Liver (tissue), 8 donors: ENCODE measurements at regions not wholly inside any gene's neighbourhood (a gene's known extent, or its start where the extent isn't known, plus 50 kb on each side); places are given as distances from the start of the nearest gene placed in this dataset.

Source experiments
- DNase-seq: peaks from one replicate; pipeline ENCODE4 v3.0.0-alpha.2; 2017; ENCODE audit warnings: low spot score
- H3K27ac ChIP-seq, 2 donors: one replicate each; pipeline ENCODE4 v1.7.0; 2013; ENCODE audit warnings: inconsistent platforms in 2 of 2, low read length in 2 of 2, control low read depth in 1 of 2, low read depth in 1 of 2, mild to moderate bottlenecking in 1 of 2
- H3K27me3 ChIP-seq, 4 donors: one replicate each; pipeline versions ENCODE4 v1.6.1 to v1.7.0; 2013; ENCODE audit warnings: low read length in 3 of 4, inconsistent platforms in 1 of 4, mild to moderate bottlenecking in 1 of 4, moderate library complexity in 1 of 4; ENCODE audit not compliant: control insufficient read depth in 4 of 4, insufficient read depth in 4 of 4
- H3K36me3 ChIP-seq, 4 donors: one replicate each; pipeline versions ENCODE4 v1.6.1 to v1.7.0; 2013; ENCODE audit warnings: low read length in 3 of 4, mild to moderate bottlenecking in 3 of 4, low read depth in 1 of 4, moderate library complexity in 1 of 4; ENCODE audit not compliant: control insufficient read depth in 4 of 4, insufficient read depth in 3 of 4
- H3K4me1 ChIP-seq, 4 donors: one replicate each; pipeline versions ENCODE4 v1.6.1 to v1.7.0; 2013; ENCODE audit warnings: low read length in 3 of 4, mild to moderate bottlenecking in 3 of 4, moderate library complexity in 1 of 4; ENCODE audit not compliant: control insufficient read depth in 4 of 4, insufficient read depth in 4 of 4
- H3K4me3 ChIP-seq, 3 donors: one replicate each; pipeline versions ENCODE4 v1.6.1 to v1.7.0; 2013; ENCODE audit warnings: low read length in 3 of 3, control low read depth in 1 of 3, low read depth in 1 of 3, mild to moderate bottlenecking in 1 of 3
- H3K9ac ChIP-seq, 2 donors: one replicate each; pipeline ENCODE4 v1.7.0; 2013; ENCODE audit warnings: low read length in 2 of 2, mild to moderate bottlenecking in 2 of 2, moderate library complexity in 2 of 2, control low read depth in 1 of 2, low read depth in 1 of 2
- H3K9me3 ChIP-seq, 4 donors: one replicate each; pipeline versions ENCODE4 v1.6.1 to v1.7.0; 2013; ENCODE audit warnings: low read length in 3 of 4; ENCODE audit not compliant: control insufficient read depth in 4 of 4
- EGR1 ChIP-seq, 2 donors: IDR thresholded peaks; 2 replicates each; pipeline ENCODE4 v1.6.1; 2016 to 2018; ENCODE audit warnings: antibody characterized with exemption in 2 of 2, low read depth in 2 of 2
- FOXA1 ChIP-seq: IDR thresholded peaks from 2 replicates; pipeline ENCODE4 v1.6.1; 2016; ENCODE audit warnings: antibody characterized with exemption
- FOXA2 ChIP-seq: IDR thresholded peaks from 2 replicates; pipeline ENCODE4 v1.6.1; 2016; ENCODE audit warnings: antibody characterized with exemption
- HNF4A ChIP-seq, 2 donors: conservative IDR thresholded peaks; 2 replicates each; pipeline ENCODE4 v1.6.1; 2016; ENCODE audit warnings: antibody characterized with exemption in 2 of 2, mild to moderate bottlenecking in 2 of 2
- HNF4G ChIP-seq: IDR thresholded peaks from 2 replicates; pipeline ENCODE4 v1.6.1; 2016; ENCODE audit warnings: antibody characterized with exemption
- NR2F2 ChIP-seq: IDR thresholded peaks from 2 replicates; pipeline ENCODE4 v1.6.1; 2016; ENCODE audit warnings: antibody characterized with exemption
- RAD21 ChIP-seq, 2 donors: IDR thresholded peaks; 2 replicates each; pipeline ENCODE4 v1.6.1; 2016; ENCODE audit warnings: antibody characterized with exemption in 2 of 2, mild to moderate bottlenecking in 2 of 2
- SP1 ChIP-seq: IDR thresholded peaks from 2 replicates; pipeline ENCODE4 v1.6.1; 2018; ENCODE audit warnings: antibody characterized with exemption, mild to moderate bottlenecking
- TAF1 ChIP-seq: conservative IDR thresholded peaks from 2 replicates; pipeline ENCODE4 v1.6.1; 2016; ENCODE audit warnings: antibody characterized with exemption, mild to moderate bottlenecking
- WGBS: extraction: QIAGEN DNeasy Blood & Tissue Kit; methylation state at CpG from one replicate; pipeline ENCODE4 v1.1.7; 2013; 5-methylcytosine and 5-hydroxymethylcytosine counted together
- TF ChIP-seq, protein P1 (sequence below): IDR thresholded peaks from 2 replicates; pipeline ENCODE4 v1.6.1; 2016; ENCODE audit warnings: antibody characterized with exemption
- TF ChIP-seq, protein P2 (sequence below): IDR thresholded peaks from 2 replicates; pipeline ENCODE4 v1.6.1; 2016; ENCODE audit warnings: antibody characterized with exemption, mild to moderate bottlenecking
- TF ChIP-seq, protein P3 (sequence below): IDR thresholded peaks from 2 replicates; pipeline ENCODE4 v1.6.1; 2016; ENCODE audit warnings: antibody characterized with exemption
- TF ChIP-seq, protein P4 (sequence below): fragments of 150-350 bp; IDR thresholded peaks from 2 replicates; pipeline ENCODE4 v1.5.1; 2017; ENCODE audit warnings: improper control_type of control experiment, low read depth, low read length; ENCODE audit not compliant: missing input control
- donor health status: healthy.
- donor health status: healthy.
- donor health status: healthy.
- donor health status: healthy.
- donor health status: healthy.

DNA sequence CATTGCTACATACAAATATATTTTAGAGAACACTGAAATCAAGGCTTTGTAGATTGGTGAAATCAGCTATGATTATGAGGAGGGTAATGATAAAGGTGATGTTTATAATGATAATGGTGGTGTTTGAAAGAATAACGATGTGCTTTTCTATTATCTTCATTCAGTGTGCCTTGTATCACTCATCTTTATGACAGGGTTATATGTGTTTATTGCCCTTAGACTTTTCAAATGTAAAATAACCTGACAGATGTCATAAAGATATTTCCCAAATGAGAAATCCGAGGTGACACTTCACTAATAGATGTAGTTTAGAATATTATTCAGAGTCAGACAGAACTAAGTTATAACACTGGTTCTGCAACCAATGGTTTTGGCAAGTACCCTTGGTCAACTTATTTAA is 323.0 kb upstream of the SPANXN4 start:
- no peaks in the 10 kb centered on the region for H3K4me1 ChIP-seq
- 59% methylated on average over 2 of the region's 2 CpGs for WGBS
- DNase-seq, result no peak

DNA sequence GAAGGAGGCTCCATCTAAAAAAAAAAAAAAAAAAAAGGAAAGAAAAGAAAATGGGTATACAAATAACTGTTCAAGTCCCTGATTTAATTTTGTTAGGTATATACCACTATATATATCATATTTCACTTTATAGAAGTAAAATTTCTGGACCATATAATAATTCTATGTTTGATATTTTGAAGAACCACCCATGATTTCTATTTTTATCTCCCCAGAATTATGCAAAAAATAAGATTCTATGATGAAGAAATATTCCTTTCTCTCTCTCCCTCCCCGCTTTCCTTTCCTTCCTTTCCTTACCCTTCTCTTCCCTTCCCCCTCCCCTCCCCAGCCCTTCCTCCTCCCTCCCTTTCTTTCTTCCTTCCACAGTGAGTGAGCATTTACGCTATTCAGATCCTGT is 337.5 kb upstream of the SPANXN4 start:
- H3K36me3 ChIP-seq, result no peaks in the 10 kb centered on the region

More for the DNA sequence above, 323.0 kb upstream of the SPANXN4 start:
- Histone ChIP-seq H3K27ac (no peak overlapping the region), H3K9me3 (peaks cover 0 to 2% (median 0%) of the 10 kb centered on the region in 4 donors), H3K27me3 (no peaks in the 10 kb centered on the region), H3K4me3 (no peak overlapping the region), H3K36me3 (no peaks in the 10 kb centered on the region), H3K9ac (no peak overlapping the region)
- no peak for TF ChIP-seq EGR1 (IDR thresholded peaks at IDR 0.05; ENCODE audit: low read depth in 2 of 2)
- TF ChIP-seq, protein P1, sequence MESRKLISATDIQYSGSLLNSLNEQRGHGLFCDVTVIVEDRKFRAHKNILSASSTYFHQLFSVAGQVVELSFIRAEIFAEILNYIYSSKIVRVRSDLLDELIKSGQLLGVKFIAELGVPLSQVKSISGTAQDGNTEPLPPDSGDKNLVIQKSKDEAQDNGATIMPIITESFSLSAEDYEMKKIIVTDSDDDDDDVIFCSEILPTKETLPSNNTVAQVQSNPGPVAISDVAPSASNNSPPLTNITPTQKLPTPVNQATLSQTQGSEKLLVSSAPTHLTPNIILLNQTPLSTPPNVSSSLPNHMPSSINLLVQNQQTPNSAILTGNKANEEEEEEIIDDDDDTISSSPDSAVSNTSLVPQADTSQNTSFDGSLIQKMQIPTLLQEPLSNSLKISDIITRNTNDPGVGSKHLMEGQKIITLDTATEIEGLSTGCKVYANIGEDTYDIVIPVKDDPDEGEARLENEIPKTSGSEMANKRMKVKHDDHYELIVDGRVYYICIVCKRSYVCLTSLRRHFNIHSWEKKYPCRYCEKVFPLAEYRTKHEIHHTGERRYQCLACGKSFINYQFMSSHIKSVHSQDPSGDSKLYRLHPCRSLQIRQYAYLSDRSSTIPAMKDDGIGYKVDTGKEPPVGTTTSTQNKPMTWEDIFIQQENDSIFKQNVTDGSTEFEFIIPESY, result no peak
- TF ChIP-seq, protein P2, sequence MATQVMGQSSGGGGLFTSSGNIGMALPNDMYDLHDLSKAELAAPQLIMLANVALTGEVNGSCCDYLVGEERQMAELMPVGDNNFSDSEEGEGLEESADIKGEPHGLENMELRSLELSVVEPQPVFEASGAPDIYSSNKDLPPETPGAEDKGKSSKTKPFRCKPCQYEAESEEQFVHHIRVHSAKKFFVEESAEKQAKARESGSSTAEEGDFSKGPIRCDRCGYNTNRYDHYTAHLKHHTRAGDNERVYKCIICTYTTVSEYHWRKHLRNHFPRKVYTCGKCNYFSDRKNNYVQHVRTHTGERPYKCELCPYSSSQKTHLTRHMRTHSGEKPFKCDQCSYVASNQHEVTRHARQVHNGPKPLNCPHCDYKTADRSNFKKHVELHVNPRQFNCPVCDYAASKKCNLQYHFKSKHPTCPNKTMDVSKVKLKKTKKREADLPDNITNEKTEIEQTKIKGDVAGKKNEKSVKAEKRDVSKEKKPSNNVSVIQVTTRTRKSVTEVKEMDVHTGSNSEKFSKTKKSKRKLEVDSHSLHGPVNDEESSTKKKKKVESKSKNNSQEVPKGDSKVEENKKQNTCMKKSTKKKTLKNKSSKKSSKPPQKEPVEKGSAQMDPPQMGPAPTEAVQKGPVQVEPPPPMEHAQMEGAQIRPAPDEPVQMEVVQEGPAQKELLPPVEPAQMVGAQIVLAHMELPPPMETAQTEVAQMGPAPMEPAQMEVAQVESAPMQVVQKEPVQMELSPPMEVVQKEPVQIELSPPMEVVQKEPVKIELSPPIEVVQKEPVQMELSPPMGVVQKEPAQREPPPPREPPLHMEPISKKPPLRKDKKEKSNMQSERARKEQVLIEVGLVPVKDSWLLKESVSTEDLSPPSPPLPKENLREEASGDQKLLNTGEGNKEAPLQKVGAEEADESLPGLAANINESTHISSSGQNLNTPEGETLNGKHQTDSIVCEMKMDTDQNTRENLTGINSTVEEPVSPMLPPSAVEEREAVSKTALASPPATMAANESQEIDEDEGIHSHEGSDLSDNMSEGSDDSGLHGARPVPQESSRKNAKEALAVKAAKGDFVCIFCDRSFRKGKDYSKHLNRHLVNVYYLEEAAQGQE, result no peak
- no peak for TF ChIP-seq HNF4A (conservative IDR thresholded peaks at IDR 0.05)
- TF ChIP-seq NR2F2, result no peak
- TF ChIP-seq, protein P3, sequence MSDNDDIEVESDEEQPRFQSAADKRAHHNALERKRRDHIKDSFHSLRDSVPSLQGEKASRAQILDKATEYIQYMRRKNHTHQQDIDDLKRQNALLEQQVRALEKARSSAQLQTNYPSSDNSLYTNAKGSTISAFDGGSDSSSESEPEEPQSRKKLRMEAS, result no peak
- TF ChIP-seq HNF4G, result no peak
- TF ChIP-seq SP1, result no peak
- no peak for TF ChIP-seq RAD21 (IDR thresholded peaks at IDR 0.05)
- TF ChIP-seq FOXA2, result no peak

More for the DNA sequence above, 337.5 kb upstream of the SPANXN4 start:
- Histone ChIP-seq H3K4me1 (peaks cover 0 to 4% (median 1%) of the 10 kb centered on the region in 4 donors), H3K27ac (no peak overlapping the region), H3K4me3 (no peak overlapping the region), H3K9me3 (peaks cover 0 to 3% (median 1%) of the 10 kb centered on the region in 4 donors), H3K27me3 (no peaks in the 10 kb centered on the region), H3K9ac (no peak overlapping the region)
- TF ChIP-seq NR2F2 (no peak), HNF4G (no peak), TAF1 (no peak), HNF4A (conservative IDR thresholded peaks at IDR 0.05) (no peak), FOXA1 (no peak)
- TF ChIP-seq, protein P4, sequence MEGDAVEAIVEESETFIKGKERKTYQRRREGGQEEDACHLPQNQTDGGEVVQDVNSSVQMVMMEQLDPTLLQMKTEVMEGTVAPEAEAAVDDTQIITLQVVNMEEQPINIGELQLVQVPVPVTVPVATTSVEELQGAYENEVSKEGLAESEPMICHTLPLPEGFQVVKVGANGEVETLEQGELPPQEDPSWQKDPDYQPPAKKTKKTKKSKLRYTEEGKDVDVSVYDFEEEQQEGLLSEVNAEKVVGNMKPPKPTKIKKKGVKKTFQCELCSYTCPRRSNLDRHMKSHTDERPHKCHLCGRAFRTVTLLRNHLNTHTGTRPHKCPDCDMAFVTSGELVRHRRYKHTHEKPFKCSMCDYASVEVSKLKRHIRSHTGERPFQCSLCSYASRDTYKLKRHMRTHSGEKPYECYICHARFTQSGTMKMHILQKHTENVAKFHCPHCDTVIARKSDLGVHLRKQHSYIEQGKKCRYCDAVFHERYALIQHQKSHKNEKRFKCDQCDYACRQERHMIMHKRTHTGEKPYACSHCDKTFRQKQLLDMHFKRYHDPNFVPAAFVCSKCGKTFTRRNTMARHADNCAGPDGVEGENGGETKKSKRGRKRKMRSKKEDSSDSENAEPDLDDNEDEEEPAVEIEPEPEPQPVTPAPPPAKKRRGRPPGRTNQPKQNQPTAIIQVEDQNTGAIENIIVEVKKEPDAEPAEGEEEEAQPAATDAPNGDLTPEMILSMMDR, result no peak
- 88% methylated on average over 2 of the region's 2 CpGs for WGBS
- no peak for DNase-seq
